ENCODE measurements at regions not wholly inside any gene's neighbourhood (a gene's known extent, or its start where the extent isn't known, plus 50 kb on each side); places are given as distances from the start of the nearest gene placed in this dataset.

GRCh38 chr6:6771964-6772363 lies 183.4 kb downstream of the LY86 start:
- TF ChIP-seq TCF12 (IDR thresholded peaks at IDR 0.05) (no peak), TAF1 (IDR thresholded peaks at IDR 0.05; ENCODE audit: borderline replicate concordance, low read depth, low read length) (no peak)

All from SK-N-SH (cell line).